GM12878 (cell line): ENCODE measurements at regions not wholly inside any gene's neighbourhood (a gene's known extent, or its start where the extent isn't known, plus 50 kb on each side); places are given as distances from the start of the nearest gene placed in this dataset.

Experiments used
- ATAC-seq: fragments of 200-7000 bp; cut with Tn5 transposase; 3 replicates; pipeline ENCODE4 v1.9.1; 2020; ENCODE audit warnings: mild to moderate bottlenecking, moderate library complexity
- BruUV-seq: library from RNA; stranded (reverse); fragments of 400-500 nt; replicated peaks from 2 replicates; lab custom pipeline; 2021; lab: Mats Ljungman, UMichigan
- CTCF ChIA-PET: fragments of 300-600 bp; sonication (Branson Sonifier 250); formaldehyde crosslinking; extraction: SDS; loops from one replicate; lab custom pipeline; 2021; ENCODE audit warnings: inconsistent platforms; lab: Yijun Ruan, JAX
- POLR2A ChIA-PET: fragments of 350-600 bp; formaldehyde crosslinking; extraction: SDS; loops from one replicate; lab custom pipeline; 2021; ENCODE audit warnings: inconsistent platforms; lab: Charles Lee
- RAD21 ChIA-PET: fragments of 300-600 bp; sonication (Branson Sonifier 250); formaldehyde crosslinking; loops from one replicate; lab custom pipeline; 2023; ENCODE audit warnings: antibody characterized with exemption; ENCODE audit not compliant: unreplicated experiment; lab: Charles Lee
- SMC1A ChIA-PET: fragments of 300-600 bp; sonication (Branson Sonifier 250); formaldehyde crosslinking; loops from one replicate; lab custom pipeline; 2023; ENCODE audit not compliant: unreplicated experiment, uncharacterized antibody; lab: Charles Lee
- DNase-seq: peaks from one replicate; pipeline ENCODE4 v3.0.0-alpha.2; 2011; ENCODE audit warnings: low read depth, low spot score
- FAIRE-seq: peaks from 3 replicates; lab custom pipeline; 2011; peaks lifted over from hg19 to GRCh38; lab: Jason Lieb, UNC
- H2AFZ ChIP-seq: 2 replicates; pipeline ENCODE4 v1.6.0; 2011; ENCODE audit warnings: low read depth, low read length, control low read depth; ENCODE audit not compliant: control insufficient read depth
- H3K27ac ChIP-seq: 2 replicates; pipeline ENCODE4 v1.5.1; 2011; ENCODE audit warnings: control low read depth; ENCODE audit not compliant: control insufficient read depth, insufficient read depth
- H3K27me3 ChIP-seq, 2 experiments: replicated peaks in 1 of 2; 2 replicates each; pipeline versions ENCODE4 v1.6.0 to v1.6.1; 2011; ENCODE audit warnings: low read length in 1 of 2; ENCODE audit not compliant: control insufficient read depth in 2 of 2, insufficient read depth in 2 of 2
- H3K36me3 ChIP-seq, 2 experiments: 2 replicates each; pipeline ENCODE4 v1.5.1; 2011; ENCODE audit warnings: low read length in 1 of 2; ENCODE audit not compliant: control insufficient read depth in 2 of 2, insufficient read depth in 2 of 2
- H3K4me1 ChIP-seq: 2 replicates; pipeline ENCODE4 v1.6.1; 2011; ENCODE audit warnings: mild to moderate bottlenecking, low read length, moderate library complexity, mixed read lengths; ENCODE audit not compliant: control insufficient read depth, insufficient read depth
- H3K4me2 ChIP-seq: 2 replicates; pipeline ENCODE4 v1.6.0; 2011; ENCODE audit warnings: control low read depth; ENCODE audit not compliant: control insufficient read depth, insufficient read depth
- H3K4me3 ChIP-seq: fragments of 200-600 bp; sonication (generic); 2 replicates; pipeline ENCODE4 v1.5.1; 2016
- H3K79me2 ChIP-seq: 2 replicates; pipeline ENCODE4 v1.6.0; 2011; ENCODE audit warnings: low read length; ENCODE audit not compliant: control insufficient read depth, insufficient read depth
- H3K9ac ChIP-seq: 2 replicates; pipeline ENCODE4 v1.8.0; 2011; ENCODE audit warnings: low read length, control low read depth, mixed read lengths; ENCODE audit not compliant: control insufficient read depth, insufficient read depth
- H3K9me3 ChIP-seq: replicated peaks from 3 replicates; pipeline ENCODE4 v1.5.1; 2011; ENCODE audit warnings: mild to moderate bottlenecking, low read length; ENCODE audit not compliant: control insufficient read depth, insufficient read depth
- H4K20me1 ChIP-seq: 2 replicates; pipeline ENCODE4 v1.6.0; 2011; ENCODE audit not compliant: control insufficient read depth, insufficient read depth
- CHD2 ChIP-seq: IDR thresholded peaks from 2 replicates; pipeline ENCODE4 v1.6.1; 2011; ENCODE audit warnings: low read depth, low read length, improper control_type of control experiment, borderline replicate concordance
- EZH2 ChIP-seq: IDR thresholded peaks from 2 replicates; pipeline ENCODE4 v1.6.1; 2012; ENCODE audit warnings: low read depth, mild to moderate bottlenecking, control low read depth, inconsistent platforms, low read length, borderline replicate concordance; ENCODE audit not compliant: control insufficient read depth
- HDGF ChIP-seq: fragments of 450-650 bp; IDR thresholded peaks from 2 replicates; pipeline ENCODE4 v1.6.1; 2016; ENCODE audit warnings: antibody characterized with exemption
- IKZF1 ChIP-seq: fragments of 450-650 bp; conservative IDR thresholded peaks from 2 replicates; pipeline ENCODE4 v1.6.1; 2017; ENCODE audit warnings: antibody characterized with exemption, mild to moderate bottlenecking
- MEF2A ChIP-seq: IDR thresholded peaks from 2 replicates; pipeline ENCODE4 v1.6.1; 2011; ENCODE audit warnings: low read depth, mild to moderate bottlenecking, low read length, moderate library complexity; ENCODE audit not compliant: insufficient read depth
- MYB ChIP-seq: fragments of 150-350 bp; IDR thresholded peaks from 2 replicates; pipeline ENCODE4 v1.6.1; 2014; ENCODE audit warnings: mild to moderate bottlenecking, low read depth, low read length, borderline replicate concordance
- RAD21 ChIP-seq: IDR thresholded peaks from 2 replicates; pipeline ENCODE4 v1.6.1; 2011; ENCODE audit warnings: mild to moderate bottlenecking, low read depth, low read length, moderate library complexity; ENCODE audit not compliant: insufficient read depth
- RCOR1 ChIP-seq: conservative IDR thresholded peaks from 2 replicates; pipeline ENCODE4 v1.6.1; 2012; ENCODE audit warnings: low read depth, low read length, improper control_type of control experiment
- ZNF217 ChIP-seq: fragments of 450-650 bp; IDR thresholded peaks from 2 replicates; pipeline ENCODE4 v1.6.1; 2017; ENCODE audit warnings: antibody characterized with exemption, mild to moderate bottlenecking
- WGBS: methylation state at CpG from one replicate; pipeline ENCODE4 v1.1.6; 2016; ENCODE audit warnings: low lambda C conversion rate; ENCODE audit not compliant: insufficient replicate concordance, insufficient coverage; ENCODE audit errors: missing lambda C conversion rate; 5-methylcytosine and 5-hydroxymethylcytosine counted together
- in situ Hi-C: fragments of 300-500 bp; cut with MboI; formaldehyde crosslinking; loops from 9 replicates; pipeline ENCODE4 v1.14.3; 2018; ENCODE audit warnings: mixed read lengths
- intact Hi-C: fragments of 100-400 bp; cut with micrococcal nuclease; formaldehyde crosslinking; loops from one replicate; pipeline ENCODE4 v1.14.2; 2022; ENCODE audit not compliant: unreplicated experiment
- TF ChIP-seq, protein P1 (sequence below): fragments of 450-650 bp; IDR thresholded peaks from 2 replicates; pipeline ENCODE4 v1.6.1; 2016; ENCODE audit warnings: mild to moderate bottlenecking
- TF ChIP-seq, protein P2 (sequence below): fragments of 450-650 bp; IDR thresholded peaks from 2 replicates; pipeline ENCODE4 v1.6.1; 2017; ENCODE audit warnings: borderline replicate concordance

DNA sequence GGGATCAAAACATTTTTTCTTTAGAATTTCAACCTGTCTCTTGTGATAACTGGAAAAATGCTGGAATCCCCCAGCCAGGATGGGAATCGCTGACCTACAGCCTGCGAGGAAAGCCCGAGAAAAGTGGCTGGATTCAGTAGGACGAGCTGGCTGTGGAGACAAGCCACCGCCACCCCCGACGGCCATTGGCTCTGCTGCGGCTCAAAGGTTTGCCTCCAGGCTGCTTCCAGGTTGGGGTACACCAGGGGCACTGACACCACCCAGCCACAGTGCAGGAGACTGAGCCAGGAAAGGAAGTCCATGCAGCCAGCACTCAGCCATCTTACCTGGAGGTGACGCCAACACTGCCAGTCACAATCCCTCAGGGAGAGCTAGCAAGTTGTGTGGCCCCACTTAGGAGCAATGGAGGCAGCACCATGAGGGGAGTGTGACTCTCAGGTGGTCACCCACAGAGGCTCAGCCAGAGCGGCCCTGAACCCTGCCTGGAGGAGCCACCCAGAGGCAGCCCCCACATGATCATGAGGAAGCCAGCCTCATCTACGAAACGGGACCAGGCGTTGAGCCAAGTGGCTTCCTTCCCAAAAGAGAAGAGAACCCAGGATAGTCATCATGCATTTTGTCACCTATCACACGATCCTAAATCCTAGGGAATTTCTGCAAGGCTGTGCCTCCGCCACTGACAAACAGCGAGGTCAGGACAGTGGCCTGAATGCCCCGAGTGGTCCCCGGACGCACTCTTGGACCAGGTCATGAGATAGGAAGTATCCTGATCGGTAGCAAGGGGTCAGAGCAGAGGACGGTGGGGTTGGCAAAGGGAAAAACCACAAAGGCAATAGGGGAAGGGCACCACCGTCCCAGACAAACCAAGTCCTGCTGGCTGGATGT, 84.8 kb downstream of the RBFOX3 start (continued):
- TF ChIP-seq, protein P1, sequence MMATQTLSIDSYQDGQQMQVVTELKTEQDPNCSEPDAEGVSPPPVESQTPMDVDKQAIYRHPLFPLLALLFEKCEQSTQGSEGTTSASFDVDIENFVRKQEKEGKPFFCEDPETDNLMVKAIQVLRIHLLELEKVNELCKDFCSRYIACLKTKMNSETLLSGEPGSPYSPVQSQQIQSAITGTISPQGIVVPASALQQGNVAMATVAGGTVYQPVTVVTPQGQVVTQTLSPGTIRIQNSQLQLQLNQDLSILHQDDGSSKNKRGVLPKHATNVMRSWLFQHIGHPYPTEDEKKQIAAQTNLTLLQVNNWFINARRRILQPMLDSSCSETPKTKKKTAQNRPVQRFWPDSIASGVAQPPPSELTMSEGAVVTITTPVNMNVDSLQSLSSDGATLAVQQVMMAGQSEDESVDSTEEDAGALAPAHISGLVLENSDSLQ, result no peak

DNA sequence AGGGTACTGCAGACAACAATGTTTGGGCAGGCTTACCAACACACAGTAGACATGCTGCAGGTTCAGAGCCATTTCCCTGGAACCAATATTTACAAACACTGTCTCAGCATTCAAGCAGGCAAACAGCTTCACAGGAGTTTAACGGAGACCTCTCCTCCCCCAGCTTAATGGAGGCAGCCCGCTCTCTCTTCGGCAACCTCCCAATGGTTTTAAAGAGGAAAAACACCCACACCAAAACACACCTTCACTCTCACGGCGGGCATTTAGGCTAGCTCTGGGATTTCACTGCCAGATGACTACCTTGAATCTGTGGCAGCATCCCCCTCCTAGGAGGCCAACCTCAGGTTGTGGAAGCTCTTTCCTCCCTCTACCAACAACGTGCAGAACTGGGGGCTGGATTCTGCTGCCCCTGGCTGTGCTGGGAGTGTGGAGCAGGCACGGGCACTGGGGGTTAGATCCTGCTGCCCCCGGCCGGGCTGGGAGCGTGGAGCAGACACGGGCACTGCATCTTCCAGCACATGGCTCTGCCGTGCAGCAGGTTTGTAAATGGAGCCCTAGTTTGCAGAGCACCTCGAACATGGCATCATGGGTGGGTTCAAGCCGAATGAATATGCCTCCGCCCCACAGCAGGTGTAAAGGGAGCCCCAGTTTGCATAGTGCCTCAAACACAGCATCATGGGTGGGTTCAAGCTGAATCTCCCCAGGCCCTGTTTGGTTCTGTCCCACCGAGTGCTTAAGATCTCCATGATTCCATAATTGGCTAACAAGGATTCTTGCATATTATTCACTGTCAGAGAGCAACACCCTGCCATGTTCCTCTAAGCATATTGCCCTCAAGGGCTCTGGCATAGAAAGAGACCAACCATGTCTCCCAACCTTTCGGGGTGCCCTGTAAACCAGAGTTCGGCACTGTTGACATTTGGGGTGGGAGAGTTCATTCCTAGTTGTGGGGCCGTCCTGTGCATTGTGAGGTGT, 86.4 kb downstream of the RBFOX3 start:
- Histone ChIP-seq H3K27me3 (peaks cover 5 to 15% of the 10 kb centered on the region in 2 experiments; a peak in 2 of 4 replicates), H4K20me1 (no peaks in the 10 kb centered on the region), H3K4me1 (no peaks in the 10 kb centered on the region), H3K4me2 (no peak overlapping the region), H3K9me3 (no peaks in the 10 kb centered on the region), H3K27ac (no peak overlapping the region), H2AFZ (no peak overlapping the region), H3K36me3 (no peaks in the 10 kb centered on the region), H3K9ac (no peak overlapping the region), H3K79me2 (no peaks in the 10 kb centered on the region), H3K4me3 (no peak overlapping the region)
- intact Hi-C loops, result no loop called here
- no peak for ATAC-seq
- DNase-seq, result no peak
- POLR2A ChIA-PET, result no interaction called here
- FAIRE-seq, result no peak
- 8% methylated on average over 19 of the region's 19 CpGs for WGBS
- no TSS peak for BruUV-seq
- CTCF ChIA-PET, result no interaction called here
- RAD21 ChIA-PET, result no interaction called here
- in situ Hi-C loops, result no loop called here
- SMC1A ChIA-PET, result no interaction called here
- TF ChIP-seq MEF2A (no peak), RCOR1 (no peak), MYB (no peak), HDGF (no peak), IKZF1 (no peak), RAD21 (no peak), EZH2 (no peak), ZNF217 (no peak), CHD2 (no peak)
- TF ChIP-seq, protein P1, result no peak
- TF ChIP-seq, protein P2, sequence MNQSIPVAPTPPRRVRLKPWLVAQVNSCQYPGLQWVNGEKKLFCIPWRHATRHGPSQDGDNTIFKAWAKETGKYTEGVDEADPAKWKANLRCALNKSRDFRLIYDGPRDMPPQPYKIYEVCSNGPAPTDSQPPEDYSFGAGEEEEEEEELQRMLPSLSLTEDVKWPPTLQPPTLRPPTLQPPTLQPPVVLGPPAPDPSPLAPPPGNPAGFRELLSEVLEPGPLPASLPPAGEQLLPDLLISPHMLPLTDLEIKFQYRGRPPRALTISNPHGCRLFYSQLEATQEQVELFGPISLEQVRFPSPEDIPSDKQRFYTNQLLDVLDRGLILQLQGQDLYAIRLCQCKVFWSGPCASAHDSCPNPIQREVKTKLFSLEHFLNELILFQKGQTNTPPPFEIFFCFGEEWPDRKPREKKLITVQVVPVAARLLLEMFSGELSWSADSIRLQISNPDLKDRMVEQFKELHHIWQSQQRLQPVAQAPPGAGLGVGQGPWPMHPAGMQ, result no peak
